BE2C (cell line): ENCODE measurements at regions not wholly inside any gene's neighbourhood (a gene's known extent, or its start where the extent isn't known, plus 50 kb on each side); places are given as distances from the start of the nearest gene placed in this dataset.
"Not testable (repeated sequence)": the region's sequence is repeated elsewhere in the genome, so short reads cannot be mapped to it uniquely, and the experiment has no call there.

ENCODE experiments used
- DNase-seq: peaks from one replicate; pipeline ENCODE4 v3.0.0-alpha.2; 2020
- H3K27me3 ChIP-seq: fragments of 250-450 bp; sonication (Bioruptor Pico); 2 replicates; pipeline ENCODE4 v1.5.1; 2020; ENCODE audit warnings: mild to moderate bottlenecking
- H3K36me3 ChIP-seq: fragments of 250-450 bp; sonication (Bioruptor Pico); 2 replicates; pipeline ENCODE4 v1.5.1; 2020; ENCODE audit warnings: mild to moderate bottlenecking
- H3K4me1 ChIP-seq: fragments of 250-450 bp; sonication (Bioruptor Pico); 2 replicates; pipeline ENCODE4 v1.5.1; 2020
- H3K4me3 ChIP-seq: 2 replicates; pipeline ENCODE4 v1.5.1; 2011; ENCODE audit warnings: low read depth, low read length
- H3K9me3 ChIP-seq: fragments of 250-450 bp; sonication (Bioruptor Pico); 2 replicates; pipeline ENCODE4 v1.5.1; 2020
- CTCF ChIP-seq: IDR thresholded peaks from 2 replicates; pipeline ENCODE4 v1.5.1; 2012; ENCODE audit warnings: mild to moderate bottlenecking, low read depth, low read length

DNA sequence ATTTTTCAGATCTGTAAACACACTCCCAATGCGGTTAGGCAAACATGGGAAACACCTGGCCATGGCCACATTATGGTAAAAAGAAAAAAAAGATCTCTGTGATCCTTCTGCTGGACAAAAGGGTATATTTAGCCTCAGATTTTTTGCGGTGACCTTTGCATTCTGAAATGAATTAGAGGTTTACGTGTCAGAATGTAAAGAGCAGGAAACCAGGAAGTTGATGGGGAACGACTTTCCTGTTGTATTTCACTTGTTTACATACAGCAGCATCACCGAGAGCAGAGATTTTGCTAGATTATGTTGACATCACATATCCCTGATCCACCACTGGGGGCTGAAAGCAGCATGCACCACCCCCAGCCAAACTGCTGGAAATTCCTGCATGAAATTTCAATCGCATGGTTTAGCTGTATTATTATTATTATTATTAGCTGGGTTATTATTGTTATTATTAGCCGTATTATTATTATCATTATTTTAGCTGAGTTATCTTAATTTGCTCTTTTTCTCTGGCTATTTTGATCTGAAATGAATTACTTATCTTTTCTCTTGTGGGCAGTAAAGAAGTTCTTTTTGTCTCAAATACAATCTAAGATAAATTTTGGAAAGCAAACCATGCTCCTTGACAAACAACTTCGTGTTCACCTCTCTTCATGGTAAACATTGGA, 189.4 kb downstream of the ZFP64 start:
- 0 out of 2 replicates have a peak, but pooled peaks have one; percentile 21 for TF ChIP-seq CTCF
- DNase-seq = no peak
- Histone ChIP-seq H3K4me3 (no peak overlapping the region), H3K36me3 (no peaks in the 10 kb centered on the region), H3K9me3 (no peaks in the 10 kb centered on the region), H3K27me3 (no peaks in the 10 kb centered on the region; the same call in 1 of the 2 replicates), H3K4me1 (no peaks in the 10 kb centered on the region)

GRCh38 chr20:51997281-51997936, 194.2 kb downstream of the ZFP64 start:
- not testable (repeated sequence) for H3K4me1 ChIP-seq, H3K27me3 ChIP-seq, DNase-seq, H3K4me3 ChIP-seq, H3K9me3 ChIP-seq, H3K36me3 ChIP-seq

DNA sequence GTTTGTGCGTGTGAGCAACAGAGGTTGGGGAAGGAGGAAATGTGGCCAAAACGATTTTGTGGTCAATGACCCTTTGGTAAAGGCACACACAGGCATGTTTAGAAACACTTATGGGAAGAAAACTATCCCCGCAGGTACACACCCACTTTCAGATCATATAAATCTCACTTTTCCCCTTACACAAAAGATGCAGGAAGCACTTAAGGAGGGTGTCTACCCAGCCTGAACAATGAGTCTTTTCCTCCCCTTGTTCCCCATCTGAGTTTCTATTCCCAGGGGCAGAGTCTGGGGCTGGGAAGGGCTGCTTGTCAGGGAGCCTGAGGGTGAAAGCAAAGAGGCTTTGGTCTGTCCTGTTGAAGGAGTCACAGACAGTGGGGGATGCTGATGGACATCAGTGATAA, 193.2 kb upstream of the SALL4 start:
- Histone ChIP-seq H3K4me1 (no peaks in the 10 kb centered on the region), H3K9me3 (no peaks in the 10 kb centered on the region), H3K4me3 (no peak overlapping the region), H3K27me3 (no peaks in the 10 kb centered on the region), H3K36me3 (no peaks in the 10 kb centered on the region)
- TF ChIP-seq CTCF = no peak
- no peak for DNase-seq

GRCh38 chr20:51994751-51995417, 192.6 kb upstream of the SALL4 start:
- no peaks in the 10 kb centered on the region for H3K4me1 ChIP-seq
- DNase-seq = no peak
- no peaks in the 10 kb centered on the region for H3K36me3 ChIP-seq
- no peaks in the 10 kb centered on the region for H3K9me3 ChIP-seq
- no peaks in the 10 kb centered on the region for H3K27me3 ChIP-seq
- no peak overlapping the region for H3K4me3 ChIP-seq
- TF ChIP-seq CTCF = no peak

DNA sequence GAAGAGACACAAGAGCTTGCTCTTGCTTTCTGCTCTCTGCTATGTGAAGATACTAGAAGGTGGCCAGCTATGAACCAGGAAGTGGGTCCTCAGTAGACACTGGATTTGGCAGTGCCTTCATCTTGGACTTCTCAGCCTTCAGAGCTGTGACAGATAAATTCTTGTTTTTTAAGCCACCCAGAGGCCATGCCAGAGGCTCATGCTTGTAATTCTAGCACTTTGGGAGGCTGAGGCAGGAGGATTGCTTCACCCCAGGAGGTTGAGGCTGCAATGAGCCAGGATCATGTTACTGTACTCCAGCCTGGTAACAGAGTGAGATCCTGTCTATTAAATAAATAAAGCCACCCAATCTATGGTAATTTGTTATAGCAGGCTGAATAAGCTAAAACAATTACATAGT, 185.5 kb upstream of the SALL4 start:
- H3K36me3 ChIP-seq = no peaks in the 10 kb centered on the region
- no peaks in the 10 kb centered on the region for H3K4me1 ChIP-seq
- H3K27me3 ChIP-seq = no peaks in the 10 kb centered on the region
- no peak for DNase-seq
- H3K4me3 ChIP-seq = no peak overlapping the region
- no peak for TF ChIP-seq CTCF
- no peaks in the 10 kb centered on the region for H3K9me3 ChIP-seq

DNA sequence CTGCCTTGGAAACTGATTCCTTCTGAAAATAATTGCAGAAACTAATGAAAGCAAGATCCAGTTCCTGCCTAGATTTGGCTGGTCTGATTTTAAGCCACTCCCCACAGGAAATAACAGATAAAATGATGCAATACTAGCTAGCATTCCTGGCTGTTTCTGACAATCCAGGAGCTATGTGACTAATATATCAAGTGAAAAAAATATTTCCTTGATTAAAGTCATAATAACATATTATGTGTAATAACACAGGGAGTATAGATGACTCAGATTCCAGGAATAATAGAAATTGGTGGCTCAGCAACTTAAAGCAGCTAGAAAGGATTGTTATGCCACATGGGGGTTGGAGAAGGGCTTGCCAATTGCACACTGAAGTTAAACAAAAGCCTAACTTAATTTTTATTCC, 182.7 kb upstream of the SALL4 start:
- H3K36me3 ChIP-seq = no peaks in the 10 kb centered on the region
- no peaks in the 10 kb centered on the region for H3K9me3 ChIP-seq
- no peaks in the 10 kb centered on the region for H3K27me3 ChIP-seq
- H3K4me1 ChIP-seq = no peaks in the 10 kb centered on the region
- H3K4me3 ChIP-seq = no peak overlapping the region
- DNase-seq = no peak
- TF ChIP-seq CTCF = no peak
